Neural cell (in vitro differentiated cells): ENCODE measurements at regions not wholly inside any gene's neighbourhood (a gene's known extent, or its start where the extent isn't known, plus 50 kb on each side); places are given as distances from the start of the nearest gene placed in this dataset.

ENCODE experiments used
- H2AFZ ChIP-seq: fragments of 200-600, 300-800 bp; sonication (generic), shearing (Covaris generic); 2 replicates; pipeline ENCODE4 v1.6.0; 2014; ENCODE audit warnings: low read depth, mild to moderate bottlenecking, antibody characterized with exemption, low read length, moderate library complexity
- H3F3A ChIP-seq: fragments of 200-600 bp; shearing (Covaris generic); 2 replicates; pipeline ENCODE4 v1.6.1; 2016; ENCODE audit warnings: mild to moderate bottlenecking, moderate library complexity, mixed read lengths, antibody characterized with exemption, low read length; ENCODE audit not compliant: insufficient read depth, poor library complexity, severe bottlenecking
- H3K27ac ChIP-seq: fragments of 200-600, 300-800 bp; sonication (generic), shearing (Covaris generic); 2 replicates; pipeline ENCODE4 v1.5.1; 2014; ENCODE audit warnings: mild to moderate bottlenecking, low read length, moderate library complexity
- H3K27me3 ChIP-seq: fragments of 300-800, 200-600 bp; sonication (generic), shearing (Covaris generic); 2 replicates; pipeline ENCODE4 v1.6.0; 2014; ENCODE audit warnings: mild to moderate bottlenecking, low read depth, low read length, moderate library complexity; ENCODE audit not compliant: insufficient read depth
- H3K36me3 ChIP-seq: fragments of 300-800, 200-600 bp; sonication (generic), shearing (Covaris generic); 2 replicates; pipeline ENCODE4 v1.5.1; 2014; ENCODE audit warnings: mild to moderate bottlenecking, antibody characterized with exemption, low read length, moderate library complexity; ENCODE audit not compliant: insufficient read depth
- H3K4me2 ChIP-seq: fragments of 300-800, 200-600 bp; sonication (generic), shearing (Covaris generic); 2 replicates; pipeline ENCODE4 v1.6.0; 2014; ENCODE audit warnings: mild to moderate bottlenecking, low read length
- H3K4me3 ChIP-seq: fragments of 300-800, 200-600 bp; sonication (generic), shearing (Covaris generic); 2 replicates; pipeline ENCODE4 v1.5.1; 2014; ENCODE audit warnings: mild to moderate bottlenecking, low read length, moderate library complexity
- H3K79me2 ChIP-seq: fragments of 200-600 bp; shearing (Covaris generic); replicated peaks from 2 replicates; pipeline ENCODE4 v1.6.0; 2014; ENCODE audit warnings: mild to moderate bottlenecking, low read length, moderate library complexity; ENCODE audit not compliant: insufficient read depth
- H3K9ac ChIP-seq: fragments of 300-800, 200-600 bp; sonication (generic), shearing (Covaris generic); 2 replicates; pipeline ENCODE4 v1.6.1; 2016; ENCODE audit warnings: mild to moderate bottlenecking, low read length, mixed read lengths
- H3K9me2 ChIP-seq: fragments of 200-600 bp; shearing (Covaris generic); 2 replicates; pipeline ENCODE4 v1.6.1; 2016; ENCODE audit warnings: mild to moderate bottlenecking, low read length, mixed read lengths; ENCODE audit not compliant: insufficient read depth
- H3K9me3 ChIP-seq: fragments of 200-600, 300-800 bp; sonication (generic), shearing (Covaris generic); 2 replicates; pipeline ENCODE4 v1.6.1; 2016; ENCODE audit warnings: mild to moderate bottlenecking, mixed run types, low read length, moderate library complexity, mixed read lengths
- H4K20me1 ChIP-seq: fragments of 200-600 bp; shearing (Covaris generic); 2 replicates; pipeline ENCODE4 v1.6.1; 2016; ENCODE audit warnings: mild to moderate bottlenecking, mixed run types; ENCODE audit not compliant: insufficient read depth
- CTCF ChIP-seq: fragments of 450-650 bp; IDR thresholded peaks from 2 replicates; pipeline ENCODE4 v1.5.1; 2014; ENCODE audit warnings: antibody characterized with exemption, mild to moderate bottlenecking, moderate library complexity; ENCODE audit not compliant: poor library complexity, severe bottlenecking
- EP300 ChIP-seq: fragments of 450-650 bp; conservative IDR thresholded peaks from 2 replicates; pipeline ENCODE4 v1.6.1; 2014; ENCODE audit warnings: antibody characterized with exemption, mild to moderate bottlenecking, moderate library complexity; ENCODE audit not compliant: poor library complexity, severe bottlenecking
- EZH2 ChIP-seq: fragments of 200-600, 300-800 bp; shearing (Covaris generic), sonication (generic); IDR thresholded peaks from 2 replicates; pipeline ENCODE4 v1.6.1; 2014; ENCODE audit warnings: antibody characterized with exemption, low read length, borderline replicate concordance, mild to moderate bottlenecking; ENCODE audit not compliant: insufficient read depth, poor library complexity, severe bottlenecking
- MXI1 ChIP-seq: fragments of 450-650 bp; conservative IDR thresholded peaks from 2 replicates; pipeline ENCODE4 v1.6.1; 2014; ENCODE audit warnings: antibody characterized with exemption, mild to moderate bottlenecking; ENCODE audit not compliant: poor library complexity, severe bottlenecking
- POLR2AphosphoS5 ChIP-seq: IDR thresholded peaks from 2 replicates; pipeline ENCODE4 v1.6.1; 2012
- RAD21 ChIP-seq: fragments of 450-650 bp; conservative IDR thresholded peaks from 2 replicates; pipeline ENCODE4 v1.6.1; 2014; ENCODE audit warnings: antibody characterized with exemption, mild to moderate bottlenecking, moderate library complexity
- REST ChIP-seq: IDR thresholded peaks from 2 replicates; pipeline ENCODE4 v1.6.1; 2012; ENCODE audit warnings: borderline replicate concordance
- SMC3 ChIP-seq: fragments of 450-650 bp; conservative IDR thresholded peaks from 2 replicates; pipeline ENCODE4 v1.6.1; 2014; ENCODE audit warnings: antibody characterized with exemption, mild to moderate bottlenecking, moderate library complexity; ENCODE audit not compliant: poor library complexity
- TAF1 ChIP-seq: IDR thresholded peaks from 2 replicates; pipeline ENCODE4 v1.6.1; 2012; ENCODE audit warnings: low read depth

GRCh38 chr22:26792522-26792921 lies 135.1 kb downstream of the MIAT start:
- H3K4me3 ChIP-seq: no peak overlapping the region
- no peaks in the 10 kb centered on the region for H3K9me3 ChIP-seq
- H3K36me3 ChIP-seq: no peaks in the 10 kb centered on the region
- no peaks in the 10 kb centered on the region for H3K9me2 ChIP-seq
- TF ChIP-seq EP300 (no peak), EZH2 (no peak), POLR2AphosphoS5 (no peak), CTCF (no peak), RAD21 (no peak), SMC3 (no peak), REST (no peak), TAF1 (no peak), MXI1 (no peak)
- no peaks in the 10 kb centered on the region for H3F3A ChIP-seq
- H2AFZ ChIP-seq: no peak overlapping the region
- H3K79me2 ChIP-seq: no peaks in the 10 kb centered on the region
- H4K20me1 ChIP-seq: no peaks in the 10 kb centered on the region
- no peak overlapping the region for H3K27ac ChIP-seq
- no peak overlapping the region for H3K9ac ChIP-seq
- H3K4me2 ChIP-seq: no peak overlapping the region
- no peaks in the 10 kb centered on the region for H3K27me3 ChIP-seq

- Histone ChIP-seq H3K9ac (no peak overlapping the region), H2AFZ (no peak overlapping the region), H3K9me3 (no peaks in the 10 kb centered on the region), H3K36me3 (no peaks in the 10 kb centered on the region), H3K4me3 (no peak overlapping the region), H3K79me2 (no peaks in the 10 kb centered on the region), H3K27me3 (no peaks in the 10 kb centered on the region), H3K4me2 (no peak overlapping the region), H3K27ac (no peak overlapping the region), H3K9me2 (no peaks in the 10 kb centered on the region), H4K20me1 (no peaks in the 10 kb centered on the region), H3F3A (no peaks in the 10 kb centered on the region)
- TF ChIP-seq EZH2 (no peak), MXI1 (no peak), TAF1 (no peak), CTCF (no peak), EP300 (no peak), SMC3 (no peak), REST (no peak), RAD21 (no peak), POLR2AphosphoS5 (no peak)
Observed at GRCh38 chr22:26796785-26797184, 139.4 kb downstream of the MIAT start.
